HG03280 (cell line): ENCODE measurements at regions not wholly inside any gene's neighbourhood (a gene's known extent, or its start where the extent isn't known, plus 50 kb on each side); places are given as distances from the start of the nearest gene placed in this dataset.
"Not testable (repeated sequence)": the region's sequence is repeated elsewhere in the genome, so short reads cannot be mapped to it uniquely, and the experiment has no call there.

Source experiments
- ATAC-seq: cut with Tn5 transposase; IDR thresholded peaks from one replicate; pipeline ENCODE4 v1.9.1; 2021; ENCODE audit warnings: mild to moderate bottlenecking, moderate library complexity; ENCODE audit not compliant: unreplicated experiment

- no peak for ATAC-seq
Measured at GRCh38 chrX:114028907-114029662, 554.8 kb upstream of the HTR2C start.

GRCh38 chrX:114017086-114017485, 566.8 kb upstream of the HTR2C start:
- ATAC-seq, result no peak

GRCh38 chrX:114015966-114016365, 567.9 kb upstream of the HTR2C start:
- no peak for ATAC-seq

GRCh38 chrX:114006664-114007063, 577.2 kb upstream of the HTR2C start:
- no peak for ATAC-seq

DNA sequence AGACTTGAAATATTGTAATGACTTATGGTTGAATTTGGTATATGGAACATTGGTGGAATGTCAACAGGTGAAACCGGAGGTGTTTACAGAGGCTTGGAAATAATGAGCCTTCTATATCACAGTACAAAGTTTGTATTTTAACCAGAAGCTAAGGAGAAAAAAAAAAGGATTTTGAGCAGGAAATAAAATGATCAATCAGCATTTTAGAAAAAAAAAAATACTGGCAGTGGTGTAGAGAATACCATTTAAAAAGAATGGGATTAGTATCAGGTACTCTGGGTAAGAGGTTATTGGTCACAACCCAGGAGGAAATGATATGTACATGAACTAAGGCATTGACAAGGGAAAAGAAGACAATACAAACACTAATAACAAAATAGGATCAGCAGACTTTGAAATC, 587.1 kb upstream of the HTR2C start:
- no peak for ATAC-seq

DNA sequence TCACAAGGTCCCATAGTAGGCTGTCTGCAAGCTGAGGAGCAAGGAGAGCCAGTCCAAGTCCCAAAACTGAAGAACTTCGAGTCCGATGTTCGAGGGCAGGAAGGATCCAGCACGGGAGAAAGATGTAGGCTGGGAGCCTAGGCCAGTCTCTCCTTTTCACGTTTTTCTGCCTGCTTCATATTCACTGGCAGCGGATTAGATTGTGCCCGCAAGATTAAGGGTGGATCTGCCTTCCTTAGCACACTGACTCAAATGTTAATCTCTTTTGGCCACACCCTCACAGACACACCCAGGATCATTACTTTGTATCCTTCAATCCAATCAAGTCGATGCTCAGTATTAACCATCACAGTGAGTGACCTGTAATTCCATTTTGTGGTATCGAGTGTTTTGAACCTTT, 592.2 kb upstream of the HTR2C start:
- ATAC-seq, result not testable (repeated sequence)

GRCh38 chrX:113990669-113991068, 593.2 kb upstream of the HTR2C start:
- not testable (repeated sequence) for ATAC-seq

DNA sequence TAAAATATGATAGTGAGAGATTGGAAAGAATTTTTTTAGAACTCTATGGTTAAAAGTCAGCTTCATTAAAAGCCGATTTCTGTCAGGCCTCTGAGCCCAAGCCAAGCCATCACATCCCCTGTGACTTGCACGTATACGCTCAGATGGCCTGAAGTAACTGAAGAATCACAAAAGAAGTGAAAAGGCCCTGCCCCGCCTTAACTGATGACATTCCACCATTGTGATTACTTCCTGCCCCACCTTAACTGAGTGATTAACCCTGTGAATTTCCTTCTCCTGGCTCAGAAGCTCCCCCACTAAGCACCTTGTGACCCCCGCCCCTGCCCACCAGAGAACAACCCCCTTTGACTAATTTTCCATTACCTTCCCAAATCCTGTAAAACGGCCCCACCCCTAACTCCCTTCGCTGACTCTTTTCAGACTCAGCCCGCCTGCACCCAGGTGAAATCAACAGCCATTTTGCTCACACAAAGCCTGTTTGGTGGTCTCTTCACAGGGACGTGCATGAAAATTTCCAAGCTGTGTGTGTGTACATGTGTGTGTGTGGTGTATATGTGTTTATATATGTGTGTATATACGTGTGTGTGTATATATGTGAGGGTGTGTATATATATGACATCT, 595.5 kb upstream of the HTR2C start:
- not testable (repeated sequence) for ATAC-seq

- no peak for ATAC-seq
Measured at GRCh38 chrX:113986427-113986826, 597.5 kb upstream of the HTR2C start.

- no peak for ATAC-seq
Measured at GRCh38 chrX:113982766-113983165, 601.1 kb upstream of the HTR2C start.

DNA sequence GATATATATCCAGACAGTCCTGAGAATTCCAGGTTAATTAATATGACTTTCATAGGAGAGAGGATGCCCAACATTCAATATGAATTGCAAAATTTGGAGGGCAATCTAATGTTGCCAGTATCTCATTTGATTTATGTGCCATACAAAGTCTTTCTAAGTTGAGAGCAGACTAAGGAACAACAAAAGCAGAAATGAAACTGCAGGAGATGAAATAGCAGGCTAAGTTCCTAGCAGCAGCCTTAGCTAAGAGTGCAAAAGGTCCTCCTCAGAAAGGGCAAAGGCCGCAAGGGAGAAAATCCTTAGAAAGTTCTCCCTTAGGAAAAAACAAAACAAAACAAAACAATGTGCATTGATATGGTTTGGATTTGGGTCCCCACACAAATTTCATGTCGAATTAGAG, 602.9 kb upstream of the HTR2C start:
- ATAC-seq, result no peak

- ATAC-seq, result no peak
Measured at GRCh38 chrX:113977887-113978286, 606.0 kb upstream of the HTR2C start.

DNA sequence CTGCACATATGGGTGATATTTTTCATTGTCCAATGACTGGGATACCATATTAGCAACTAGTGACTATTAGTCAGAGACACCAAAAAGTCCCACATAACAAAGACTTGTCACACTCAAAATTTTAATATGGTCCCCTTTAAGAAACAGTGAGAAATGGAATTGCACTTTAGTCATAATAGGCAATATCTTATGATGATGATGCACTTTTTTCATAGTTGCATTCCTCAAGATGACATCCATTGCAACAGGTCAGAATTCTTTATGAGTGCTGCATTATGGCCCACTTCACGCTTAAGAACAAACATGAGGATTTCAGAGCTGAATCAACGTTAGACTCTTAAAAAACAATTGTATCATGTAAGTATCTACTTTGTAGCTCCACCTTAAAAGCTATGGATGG, 608.4 kb upstream of the HTR2C start:
- no peak for ATAC-seq

DNA sequence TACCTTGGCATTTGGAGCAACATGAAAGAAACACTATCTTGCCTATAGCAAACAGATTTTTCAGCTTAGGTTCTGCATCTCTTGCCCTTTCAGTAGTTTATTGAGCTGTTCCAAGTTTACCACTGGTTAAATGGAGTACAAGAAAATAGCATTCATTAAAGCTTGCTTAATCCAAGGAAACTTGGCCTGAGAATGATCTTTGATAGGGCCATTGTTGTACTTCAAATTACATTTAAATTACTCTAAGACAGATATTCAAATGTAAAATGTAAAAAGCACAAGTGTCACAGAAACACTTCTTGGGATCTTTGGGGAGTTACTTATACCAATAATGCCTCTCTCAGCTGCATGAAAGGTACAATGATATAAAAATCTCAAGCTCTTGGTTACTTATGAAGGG, 609.0 kb upstream of the HTR2C start:
- no peak for ATAC-seq

GRCh38 chrX:113973706-113974105, 610.2 kb upstream of the HTR2C start:
- ATAC-seq, result no peak

- ATAC-seq, result no peak
Measured at GRCh38 chrX:113966791-113967190, 617.1 kb upstream of the HTR2C start.

GRCh38 chrX:113962343-113962742, 621.5 kb upstream of the HTR2C start:
- no peak for ATAC-seq

DNA sequence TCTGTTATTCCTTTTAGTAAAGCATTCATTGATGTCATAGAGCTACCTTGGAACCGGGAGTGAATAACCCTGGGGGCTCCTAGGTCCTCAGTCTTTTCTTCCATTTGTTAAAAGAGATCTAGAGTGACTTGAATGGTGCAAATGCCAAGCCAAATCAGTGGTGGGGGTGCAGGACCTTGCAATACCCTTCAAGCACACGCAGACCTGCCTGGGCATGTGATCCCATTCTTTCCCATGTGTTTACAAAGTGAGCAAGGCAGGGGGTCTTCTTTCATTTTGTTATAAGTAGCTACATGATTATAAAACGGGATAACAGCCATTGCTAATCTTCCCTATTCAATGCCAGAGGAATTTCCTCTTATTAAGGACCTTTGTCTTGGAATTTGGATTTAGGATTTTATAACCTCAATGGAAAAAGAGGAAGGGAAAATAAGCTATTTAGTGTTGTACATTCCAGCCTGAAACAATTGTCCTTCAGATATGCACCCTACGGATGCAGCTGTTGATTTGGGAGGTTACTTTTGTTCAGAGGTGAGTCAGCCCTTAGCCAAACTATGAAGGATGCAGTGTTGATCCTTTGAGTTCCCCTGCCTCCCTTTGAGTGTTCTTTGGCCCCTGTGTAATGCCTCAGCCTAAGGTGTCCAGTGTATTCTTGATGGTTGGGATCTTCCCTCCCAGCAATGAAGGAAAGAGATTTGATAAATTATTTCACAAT, 623.8 kb upstream of the HTR2C start:
- ATAC-seq, result no peak

DNA sequence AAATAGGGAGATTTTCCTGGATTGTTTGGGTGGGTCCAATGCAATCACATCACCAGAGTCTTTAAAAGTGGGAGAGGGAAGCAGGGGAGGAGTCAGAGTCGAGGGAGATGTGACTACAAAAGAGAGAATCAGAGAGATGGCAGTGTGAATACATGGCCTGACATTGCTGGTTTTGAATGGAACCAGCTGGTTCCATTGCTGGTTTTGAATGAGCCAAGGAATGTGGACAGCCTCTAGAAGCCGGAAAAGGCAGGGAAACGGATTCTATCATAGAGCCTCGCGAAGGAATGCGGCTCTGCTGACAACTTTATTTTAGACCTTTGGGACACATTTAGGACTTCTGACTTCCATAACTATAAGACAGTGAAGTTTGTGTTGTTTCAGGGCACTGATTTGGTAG, 627.0 kb upstream of the HTR2C start:
- ATAC-seq, result no peak

DNA sequence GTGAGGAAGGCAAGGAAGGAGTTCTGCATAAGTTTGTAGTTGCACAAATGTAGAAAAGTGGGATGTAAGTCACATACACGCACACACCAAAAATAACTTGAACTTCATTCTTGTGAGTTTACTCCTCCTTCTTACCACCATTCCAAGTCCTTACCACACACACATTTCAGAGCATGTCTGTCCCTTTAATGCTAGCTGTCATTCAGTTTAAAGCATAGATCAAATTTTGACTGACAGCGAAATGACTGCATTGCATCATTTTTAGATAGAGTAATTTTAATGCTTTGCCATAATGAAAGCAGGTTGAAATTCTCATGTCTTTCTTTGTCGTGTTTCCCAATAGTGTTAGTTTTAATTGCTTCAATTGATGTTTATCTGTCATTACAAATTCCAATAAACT, 629.6 kb upstream of the HTR2C start:
- no peak for ATAC-seq

DNA sequence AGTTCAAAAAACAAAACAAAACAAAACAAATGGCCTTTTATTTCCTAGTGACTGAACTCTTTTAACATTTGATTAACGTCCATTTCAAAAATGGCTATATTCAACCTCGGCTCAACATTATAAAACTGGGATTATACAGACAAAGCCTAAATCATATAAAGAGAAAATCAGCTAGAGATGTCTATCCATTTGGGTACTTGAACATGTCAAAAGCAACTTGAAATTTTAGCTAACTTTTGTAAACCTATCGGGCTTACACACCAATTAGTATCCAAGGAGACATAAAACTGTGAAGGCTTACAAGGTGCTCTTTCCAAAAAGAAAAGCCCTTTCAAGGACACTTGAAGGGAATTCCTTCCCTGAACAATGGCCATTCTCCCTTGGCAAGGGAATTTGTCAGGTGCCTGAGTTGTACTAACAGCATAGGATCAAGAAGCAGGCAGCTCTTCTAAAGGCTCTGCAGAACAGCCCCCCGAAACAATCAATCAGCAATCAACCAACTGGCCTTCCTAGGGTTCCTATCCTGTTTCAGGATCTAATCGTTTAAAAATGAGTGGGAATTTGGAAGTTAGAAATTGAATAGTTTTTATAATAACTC, 633.7 kb upstream of the HTR2C start:
- ATAC-seq, result no peak

DNA sequence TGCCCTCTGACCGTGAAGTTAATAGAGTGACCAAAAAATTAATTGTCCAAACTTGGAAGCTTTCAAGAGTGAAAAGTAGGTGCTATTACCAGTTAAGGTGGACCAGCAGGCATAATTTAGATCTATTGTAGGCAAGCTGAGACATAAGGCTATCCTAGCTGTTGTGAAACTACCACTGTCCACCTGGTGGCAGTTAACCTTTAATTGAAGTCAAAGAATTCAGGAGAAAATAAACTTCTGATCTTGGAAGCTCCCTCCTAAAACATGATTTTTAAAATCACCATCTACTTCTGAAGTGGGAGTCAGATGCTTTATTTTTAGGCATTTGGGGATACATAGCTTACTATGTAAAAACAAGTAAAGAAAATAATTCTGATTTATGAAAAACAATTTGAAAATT, 636.3 kb upstream of the HTR2C start:
- ATAC-seq, result no peak
